Midbrain (tissue), 1 donor: ENCODE measurements at regions not wholly inside any gene's neighbourhood (a gene's known extent, or its start where the extent isn't known, plus 50 kb on each side); places are given as distances from the start of the nearest gene placed in this dataset.
"Not testable (repeated sequence)": the region's sequence is repeated elsewhere in the genome, so short reads cannot be mapped to it uniquely, and the experiment has no call there.

Source experiments
- DNase-seq: peaks from one replicate; lab custom pipeline; 2025; lab: John Stamatoyannopoulos, UW

DNA sequence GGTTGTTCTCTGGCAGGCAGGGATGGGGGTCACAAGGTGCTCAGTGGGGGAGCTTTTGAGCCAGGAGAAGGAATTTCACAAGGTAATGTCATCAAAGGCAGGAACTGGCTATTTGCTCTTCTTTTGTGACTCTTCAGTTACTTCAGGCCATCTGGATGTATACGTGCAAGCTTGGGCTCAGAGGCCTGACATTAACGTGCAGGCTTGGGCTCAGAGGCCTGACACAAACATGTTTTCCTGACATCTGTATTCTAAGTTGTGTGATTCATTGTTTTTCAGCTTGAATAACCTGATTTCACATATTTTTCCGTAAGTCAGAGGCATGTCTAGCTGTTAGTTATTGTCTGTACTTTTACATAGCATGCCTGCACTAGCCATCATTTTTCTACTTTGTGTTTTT is 118.2 kb upstream of the FOLH1 start:
- DNase-seq = not testable (repeated sequence)

GRCh38 chr11:49316180-49316579 is 107.8 kb upstream of the FOLH1 start:
- DNase-seq = no peak

DNA sequence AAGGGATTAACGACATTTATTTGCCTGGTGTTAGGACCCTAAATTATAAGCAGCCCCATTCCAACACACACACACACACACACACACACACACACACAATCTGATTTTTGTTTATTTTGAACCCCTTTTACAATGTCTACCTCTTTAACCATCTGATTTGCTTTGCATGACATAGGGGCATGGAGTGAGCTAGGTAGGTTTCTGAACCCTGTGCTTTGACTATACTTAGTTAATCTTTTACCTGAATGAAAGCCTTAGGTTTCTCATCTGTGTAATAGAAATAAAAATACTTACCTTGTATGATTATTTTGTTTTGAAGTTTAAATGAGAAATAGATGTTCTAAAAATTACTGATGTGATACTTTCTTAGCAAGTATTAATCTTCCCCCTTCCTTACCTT is 94.7 kb upstream of the FOLH1 start:
- DNase-seq = no peak

GRCh38 chr11:49302360-49302759 is 94.0 kb upstream of the FOLH1 start:
- no peak for DNase-seq

- not testable (repeated sequence) for DNase-seq
These were observed 89.6 kb upstream of the FOLH1 start for GRCh38 chr11:49298017-49298416.

- DNase-seq = not testable (repeated sequence)
These were observed 75.5 kb upstream of the FOLH1 start for GRCh38 chr11:49283911-49284310.

DNA sequence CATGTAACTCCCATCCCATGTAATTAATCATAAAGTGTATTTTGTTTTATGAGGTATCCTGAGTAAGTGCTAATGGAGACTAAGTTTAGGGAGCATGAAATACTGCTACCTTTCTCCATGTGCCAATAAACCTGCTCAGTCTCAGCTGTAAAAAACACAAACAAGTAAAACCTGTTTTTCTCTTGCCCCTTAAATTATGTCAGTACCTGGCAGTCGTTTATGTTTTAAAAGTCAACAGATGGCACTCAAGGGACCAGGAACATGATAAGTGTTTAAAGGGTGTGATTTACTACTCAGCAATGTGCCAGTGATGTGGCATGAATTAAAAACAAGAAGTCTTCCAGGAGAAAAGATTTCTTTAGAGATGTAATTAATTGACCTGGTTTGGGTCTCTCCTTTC is 74.9 kb upstream of the FOLH1 start:
- DNase-seq = not testable (repeated sequence)

DNA sequence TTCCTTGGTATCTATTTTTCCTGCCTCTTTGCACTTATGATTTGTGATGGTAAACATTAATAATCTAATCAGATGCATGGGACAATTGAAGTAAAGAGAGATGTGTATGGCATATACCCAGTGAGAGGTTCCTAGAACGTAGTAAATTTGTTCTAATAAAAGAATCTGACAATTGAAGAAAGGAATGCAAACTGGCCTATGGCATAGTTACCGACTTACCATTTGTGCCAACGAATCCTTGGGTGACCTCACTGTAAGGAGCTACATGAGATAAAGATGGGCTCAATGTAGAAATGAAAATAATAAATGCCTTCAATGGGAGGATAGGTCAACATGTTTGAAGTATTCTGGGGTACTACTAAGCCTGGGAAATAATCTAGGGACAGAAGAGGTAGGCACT is 73.7 kb upstream of the FOLH1 start:
- DNase-seq = not testable (repeated sequence)

DNA sequence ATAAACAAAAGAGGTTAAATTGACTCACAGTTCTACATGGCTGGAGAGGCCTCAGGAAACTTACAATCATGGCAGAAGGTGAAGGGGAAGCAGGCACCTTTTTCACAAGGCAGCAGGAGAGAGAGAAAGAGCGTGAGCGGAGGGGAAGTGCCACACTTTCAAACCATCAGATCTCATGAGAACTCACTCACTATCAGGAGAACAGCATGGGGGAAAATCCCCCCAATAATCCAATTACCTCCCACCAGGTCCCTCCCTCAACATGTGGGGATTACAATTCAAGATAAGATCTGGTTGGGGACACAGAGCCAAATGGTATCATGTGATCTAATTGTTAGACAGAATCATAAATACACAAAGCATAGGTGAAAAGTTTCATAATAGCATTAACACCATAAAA is 69.5 kb upstream of the FOLH1 start:
- DNase-seq = not testable (repeated sequence)
